ENCODE measurements at regions not wholly inside any gene's neighbourhood (a gene's known extent, or its start where the extent isn't known, plus 50 kb on each side); places are given as distances from the start of the nearest gene placed in this dataset.

DNA sequence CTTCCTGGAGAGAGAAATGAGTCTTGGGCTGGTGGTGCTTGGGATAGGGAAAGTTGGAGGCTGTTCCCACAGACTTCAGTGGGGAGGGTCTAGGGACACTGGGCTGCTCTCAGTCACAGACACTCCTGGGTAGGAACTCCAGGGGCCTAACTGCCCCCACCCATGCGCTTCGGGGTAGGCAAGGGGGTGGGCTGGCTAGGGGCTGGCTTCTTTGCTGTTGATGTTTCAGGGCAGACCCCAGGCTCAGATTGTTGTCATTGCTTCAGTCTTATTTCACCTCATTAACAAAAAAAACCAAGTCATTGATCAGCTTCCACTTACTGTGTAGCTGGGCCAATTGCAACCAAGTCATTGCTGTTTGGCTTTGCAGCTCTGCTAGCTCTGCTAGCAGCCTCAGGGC lies 160.1 kb upstream of the CSF3R start:
- Histone ChIP-seq H3K9me3 (ENCODE audit: control extremely low read depth in 1 of 3, control insufficient read depth in 2 of 3, insufficient read depth in 1 of 3, low read length in 2 of 3) (no peaks in the 10 kb centered on the region), H3K4me2 (replicated peaks; ENCODE audit: low read depth, low read length, poor library complexity, severe bottlenecking) (no peak overlapping the region), H4K20me1 (ENCODE audit: control insufficient read depth, insufficient read depth, low read length, poor library complexity, severe bottlenecking) (no peaks in the 10 kb centered on the region), H2AFZ (ENCODE audit: insufficient read depth, low read depth, low read length, poor library complexity, severe bottlenecking) (no peak overlapping the region), H3K9ac (ENCODE audit: low read length) (no peak overlapping the region), H3K4me3 (ENCODE audit: control extremely low read depth in 1 of 5, extremely low read depth in 1 of 5, insufficient read depth in 1 of 5, low read depth in 2 of 5, low read length in 4 of 5) (no peak overlapping the region), H3K79me2 (ENCODE audit: control insufficient read depth, insufficient read depth, low read length) (no peaks in the 10 kb centered on the region), H3K36me3 (replicated peaks in 1 of 2; ENCODE audit: control extremely low read depth in 1 of 2, control insufficient read depth in 1 of 2, extremely low read depth in 1 of 2, insufficient read depth in 2 of 2, low read length in 1 of 2) (no peaks in the 10 kb centered on the region), H3K27ac (ENCODE audit: low read length in 2 of 2) (no peak overlapping the region), H3K27me3 (replicated peaks in 1 of 4; ENCODE audit: control extremely low read depth in 1 of 4, control insufficient read depth in 3 of 4, insufficient read depth in 4 of 4, low read length in 3 of 4) (peaks cover 0 to 2% (median 0%) of the 10 kb centered on the region in 4 experiments), H3K4me1 (ENCODE audit: control insufficient read depth in 2 of 2, insufficient read depth in 2 of 2, low read length in 2 of 2) (no peaks in the 10 kb centered on the region)
- CTCF ChIA-PET, result no interaction called here
- H3K9me3 Mint-ChIP-seq (ENCODE audit: insufficient read depth), result no peaks in the 10 kb centered on the region
- no peak overlapping the region for H3K4me3 Mint-ChIP-seq
- POLR2A ChIA-PET, result no interaction called here
- no peaks in the 10 kb centered on the region for H3K4me1 Mint-ChIP-seq
- no peak for ATAC-seq (ENCODE audit: low read depth)
- WGBS (ENCODE audit: insufficient coverage), result no CpG with 5 or more reads among the region's 2 CpGs
- peaks cover 45% of the 10 kb centered on the region for H3K27me3 Mint-ChIP-seq
- DNase-seq, result no peak
- TF ChIP-seq EZH2 (IDR thresholded peaks at IDR 0.05; ENCODE audit: borderline replicate concordance, insufficient read depth, low read depth, low read length, poor library complexity, severe bottlenecking), result no peak
- TF ChIP-seq, protein P1, sequence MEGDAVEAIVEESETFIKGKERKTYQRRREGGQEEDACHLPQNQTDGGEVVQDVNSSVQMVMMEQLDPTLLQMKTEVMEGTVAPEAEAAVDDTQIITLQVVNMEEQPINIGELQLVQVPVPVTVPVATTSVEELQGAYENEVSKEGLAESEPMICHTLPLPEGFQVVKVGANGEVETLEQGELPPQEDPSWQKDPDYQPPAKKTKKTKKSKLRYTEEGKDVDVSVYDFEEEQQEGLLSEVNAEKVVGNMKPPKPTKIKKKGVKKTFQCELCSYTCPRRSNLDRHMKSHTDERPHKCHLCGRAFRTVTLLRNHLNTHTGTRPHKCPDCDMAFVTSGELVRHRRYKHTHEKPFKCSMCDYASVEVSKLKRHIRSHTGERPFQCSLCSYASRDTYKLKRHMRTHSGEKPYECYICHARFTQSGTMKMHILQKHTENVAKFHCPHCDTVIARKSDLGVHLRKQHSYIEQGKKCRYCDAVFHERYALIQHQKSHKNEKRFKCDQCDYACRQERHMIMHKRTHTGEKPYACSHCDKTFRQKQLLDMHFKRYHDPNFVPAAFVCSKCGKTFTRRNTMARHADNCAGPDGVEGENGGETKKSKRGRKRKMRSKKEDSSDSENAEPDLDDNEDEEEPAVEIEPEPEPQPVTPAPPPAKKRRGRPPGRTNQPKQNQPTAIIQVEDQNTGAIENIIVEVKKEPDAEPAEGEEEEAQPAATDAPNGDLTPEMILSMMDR (IDR thresholded peaks at IDR 0.05), result no peak
- no peak overlapping the region for H3K27ac Mint-ChIP-seq
- intact Hi-C loops (cut with micrococcal nuclease), result no loop called here

GRCh38 chr1:36641776-36642175 lies 159.1 kb upstream of the CSF3R start:
- Histone ChIP-seq H2AFZ (ENCODE audit: insufficient read depth, low read depth, low read length, poor library complexity, severe bottlenecking) (no peak overlapping the region), H3K79me2 (ENCODE audit: control insufficient read depth, insufficient read depth, low read length) (no peaks in the 10 kb centered on the region), H3K9ac (ENCODE audit: low read length) (no peak overlapping the region), H3K4me2 (replicated peaks; ENCODE audit: low read depth, low read length, poor library complexity, severe bottlenecking) (no peak overlapping the region), H3K4me3 (ENCODE audit: control extremely low read depth in 1 of 5, extremely low read depth in 1 of 5, insufficient read depth in 1 of 5, low read depth in 2 of 5, low read length in 4 of 5) (no peak overlapping the region), H3K9me3 (ENCODE audit: control extremely low read depth in 1 of 3, control insufficient read depth in 2 of 3, insufficient read depth in 1 of 3, low read length in 2 of 3) (no peaks in the 10 kb centered on the region), H3K27me3 (replicated peaks in 1 of 4; ENCODE audit: control extremely low read depth in 1 of 4, control insufficient read depth in 3 of 4, insufficient read depth in 4 of 4, low read length in 3 of 4) (peaks cover 0 to 2% (median 0%) of the 10 kb centered on the region in 4 experiments), H3K4me1 (ENCODE audit: control insufficient read depth in 2 of 2, insufficient read depth in 2 of 2, low read length in 2 of 2) (no peaks in the 10 kb centered on the region), H3K36me3 (replicated peaks in 1 of 2; ENCODE audit: control extremely low read depth in 1 of 2, control insufficient read depth in 1 of 2, extremely low read depth in 1 of 2, insufficient read depth in 2 of 2, low read length in 1 of 2) (no peaks in the 10 kb centered on the region), H4K20me1 (ENCODE audit: control insufficient read depth, insufficient read depth, low read length, poor library complexity, severe bottlenecking) (no peaks in the 10 kb centered on the region), H3K27ac (ENCODE audit: low read length in 2 of 2) (no peak overlapping the region)
- DNase-seq, result no peak
- Mint-ChIP-seq H3K4me1 (no peaks in the 10 kb centered on the region), H3K27ac (no peak overlapping the region), H3K9me3 (ENCODE audit: insufficient read depth) (no peaks in the 10 kb centered on the region), H3K27me3 (peaks cover 41% of the 10 kb centered on the region), H3K4me3 (no peak overlapping the region)
- no peak for ATAC-seq (ENCODE audit: low read depth)
- intact Hi-C loops (cut with micrococcal nuclease), result no loop called here
- WGBS (ENCODE audit: insufficient coverage), result 100% methylated on average over 1 of the region's 1 CpG
- no peak for TF ChIP-seq EZH2 (IDR thresholded peaks at IDR 0.05; ENCODE audit: borderline replicate concordance, insufficient read depth, low read depth, low read length, poor library complexity, severe bottlenecking)
- TF ChIP-seq, protein P1 (IDR thresholded peaks at IDR 0.05), result no peak
- ChIA-PET CTCF (no interaction called here), POLR2A (no interaction called here)

Data from B cell (primary cell).